ENCODE measurements at regions not wholly inside any gene's neighbourhood (a gene's known extent, or its start where the extent isn't known, plus 50 kb on each side); places are given as distances from the start of the nearest gene placed in this dataset.

GRCh38 chr4:8739820-8740665 is 131.6 kb downstream of the HMX1 start:
- no peaks in the 10 kb centered on the region for H3K36me3 ChIP-seq (ENCODE audit: insufficient read depth, low read length, poor library complexity, severe bottlenecking)
- POLR2A ChIA-PET (ENCODE audit: low non-redundant PET) = no interaction called here
- intact Hi-C loops (cut with micrococcal nuclease; ENCODE audit: unreplicated experiment) = no loop called here
- H3K4me3 ChIP-seq (ENCODE audit: low read depth, low read length, poor library complexity, severe bottlenecking) = no peak overlapping the region
- CTCF ChIA-PET = no interaction called here
- no TSS peak for BruUV-seq (replicated peaks)
- TF ChIP-seq CTCF (conservative IDR thresholded peaks at IDR 0.05; ENCODE audit: low read depth, low read length) (no peak), EZH2 (IDR thresholded peaks at IDR 0.05; ENCODE audit: borderline replicate concordance, low read depth, low read length, poor library complexity, severe bottlenecking) (no peak)
- H3K4me1 ChIP-seq (ENCODE audit: insufficient read depth, low read length, poor library complexity, severe bottlenecking) = no peaks in the 10 kb centered on the region
- no peak for DNase-seq (ENCODE audit: low spot score)
- H3K9me3 ChIP-seq (ENCODE audit: low read depth, low read length, poor library complexity, severe bottlenecking) = no peaks in the 10 kb centered on the region
- H3K27me3 ChIP-seq (replicated peaks; ENCODE audit: insufficient read depth, low read depth, low read length, poor library complexity) = no peaks in the 10 kb centered on the region
- H3K27ac ChIP-seq (ENCODE audit: low read depth, low read length, poor library complexity, severe bottlenecking) = no peak overlapping the region

DNA sequence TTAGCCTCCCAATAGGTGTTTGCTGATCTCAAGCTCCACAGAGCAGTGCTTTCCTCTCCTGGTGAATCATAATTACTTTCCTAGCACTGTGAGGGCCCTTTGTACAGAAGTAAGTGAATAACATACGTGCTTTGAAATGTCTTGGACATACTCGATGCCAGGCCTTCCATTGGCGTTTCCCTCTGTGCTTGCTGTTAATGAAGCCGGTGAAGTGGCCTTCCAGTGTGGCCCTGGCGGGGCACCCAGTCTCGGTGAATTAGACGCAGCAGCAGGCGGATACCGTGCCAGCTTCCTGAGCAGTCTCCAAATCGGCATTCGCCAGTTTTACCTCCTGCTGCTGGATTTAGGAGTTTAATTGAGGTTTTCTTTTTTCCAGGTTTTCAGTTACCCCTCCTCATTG is 132.3 kb downstream of the HMX1 start:
- intact Hi-C loops (cut with micrococcal nuclease; ENCODE audit: unreplicated experiment) = no loop called here
- no peaks in the 10 kb centered on the region for H3K27me3 ChIP-seq (replicated peaks; ENCODE audit: insufficient read depth, low read depth, low read length, poor library complexity)
- H3K36me3 ChIP-seq (ENCODE audit: insufficient read depth, low read length, poor library complexity, severe bottlenecking) = no peaks in the 10 kb centered on the region
- no peak for DNase-seq (ENCODE audit: low spot score)
- no TSS peak for BruUV-seq (replicated peaks)
- no peaks in the 10 kb centered on the region for H3K9me3 ChIP-seq (ENCODE audit: low read depth, low read length, poor library complexity, severe bottlenecking)
- POLR2A ChIA-PET (ENCODE audit: low non-redundant PET) = no interaction called here
- TF ChIP-seq CTCF (conservative IDR thresholded peaks at IDR 0.05; ENCODE audit: low read depth, low read length) (no peak), EZH2 (IDR thresholded peaks at IDR 0.05; ENCODE audit: borderline replicate concordance, low read depth, low read length, poor library complexity, severe bottlenecking) (no peak)
- H3K4me3 ChIP-seq (ENCODE audit: low read depth, low read length, poor library complexity, severe bottlenecking) = no peak overlapping the region
- H3K4me1 ChIP-seq (ENCODE audit: insufficient read depth, low read length, poor library complexity, severe bottlenecking) = no peaks in the 10 kb centered on the region
- CTCF ChIA-PET = interaction anchor here (0.9 kb wide), 1 partner anchor 51 kb away, joined by 3 read pairs; no protein-coding TSS in a partner anchor
- H3K27ac ChIP-seq (ENCODE audit: low read depth, low read length, poor library complexity, severe bottlenecking) = no peak overlapping the region

DNA sequence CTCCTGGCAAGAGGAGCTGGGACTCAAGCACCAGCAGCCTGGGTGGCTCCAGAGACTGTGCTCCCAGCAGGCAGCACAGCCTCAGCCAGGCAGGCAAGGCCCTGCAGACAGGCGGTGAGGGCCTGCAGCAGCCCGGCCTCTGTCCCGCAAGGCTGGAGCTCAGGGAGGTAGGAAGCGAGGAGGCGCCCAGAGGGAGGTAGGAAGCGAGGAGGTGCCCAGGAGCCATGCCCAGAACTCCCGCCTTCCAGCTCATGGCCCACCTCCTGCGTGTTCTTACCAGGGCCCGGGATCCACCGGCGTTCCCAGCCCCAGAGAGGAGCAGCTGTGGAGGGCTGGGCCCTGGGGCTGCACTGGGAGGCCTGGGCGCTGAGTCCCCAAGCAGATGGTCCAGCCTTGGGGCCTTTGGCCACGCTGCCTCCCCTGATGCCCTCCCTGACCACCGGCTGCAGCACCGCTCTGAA is 133.1 kb downstream of the HMX1 start:
- no peak overlapping the region for H3K27ac ChIP-seq (ENCODE audit: low read depth, low read length, poor library complexity, severe bottlenecking)
- intact Hi-C loops (cut with micrococcal nuclease; ENCODE audit: unreplicated experiment) = no loop called here
- CTCF ChIA-PET = interaction anchor here (0.9 kb wide), 1 partner anchor 50 kb away, joined by 3 read pairs; no protein-coding TSS in a partner anchor
- no peaks in the 10 kb centered on the region for H3K4me1 ChIP-seq (ENCODE audit: insufficient read depth, low read length, poor library complexity, severe bottlenecking)
- H3K9me3 ChIP-seq (ENCODE audit: low read depth, low read length, poor library complexity, severe bottlenecking) = no peaks in the 10 kb centered on the region
- TF ChIP-seq CTCF (conservative IDR thresholded peaks at IDR 0.05; ENCODE audit: low read depth, low read length) = no peak
- TF ChIP-seq EZH2 (IDR thresholded peaks at IDR 0.05; ENCODE audit: borderline replicate concordance, low read depth, low read length, poor library complexity, severe bottlenecking) = no peak
- H3K27me3 ChIP-seq (replicated peaks; ENCODE audit: insufficient read depth, low read depth, low read length, poor library complexity) = no peaks in the 10 kb centered on the region
- POLR2A ChIA-PET (ENCODE audit: low non-redundant PET) = no interaction called here
- no TSS peak for BruUV-seq (replicated peaks)
- H3K4me3 ChIP-seq (ENCODE audit: low read depth, low read length, poor library complexity, severe bottlenecking) = no peak overlapping the region
- no peak for DNase-seq (ENCODE audit: low spot score)
- no peaks in the 10 kb centered on the region for H3K36me3 ChIP-seq (ENCODE audit: insufficient read depth, low read length, poor library complexity, severe bottlenecking)

All from A673 (cell line).